Lung (tissue), 11 donors: ENCODE measurements at regions not wholly inside any gene's neighbourhood (a gene's known extent, or its start where the extent isn't known, plus 50 kb on each side); places are given as distances from the start of the nearest gene placed in this dataset.

Experiments used
- ATAC-seq: fragments of 200-7000 bp; cut with Tn5 transposase; one replicate; pipeline ENCODE4 v1.9.1; 2020; ENCODE audit warnings: moderate number of reproducible peaks; ENCODE audit not compliant: insufficient read depth, low FRiP score
- DNase-seq, 3 donors: peaks; one replicate each; pipeline ENCODE4 v3.0.0-alpha.2; 2013 to 2017
- H3K27ac ChIP-seq, 2 donors: one replicate each; pipeline ENCODE4 v1.5.1; 2013; ENCODE audit warnings: mild to moderate bottlenecking in 2 of 2, moderate library complexity in 2 of 2, control low read depth in 1 of 2, inconsistent platforms in 1 of 2, low read depth in 1 of 2, low read length in 1 of 2
- H3K27me3 ChIP-seq, 3 donors: one replicate each; pipeline ENCODE4 v1.5.1; 2013; ENCODE audit warnings: low read length in 2 of 3; ENCODE audit not compliant: control insufficient read depth in 3 of 3, insufficient read depth in 3 of 3
- H3K36me3 ChIP-seq, 4 donors: one replicate each; pipeline ENCODE4 v1.5.1; 2013; ENCODE audit warnings: low read length in 4 of 4, mild to moderate bottlenecking in 1 of 4, moderate library complexity in 1 of 4; ENCODE audit not compliant: control insufficient read depth in 4 of 4, insufficient read depth in 4 of 4
- H3K4me1 ChIP-seq, 5 donors: one replicate each; pipeline ENCODE4 v1.5.1; 2013; ENCODE audit warnings: low read length in 5 of 5, mild to moderate bottlenecking in 2 of 5, moderate library complexity in 1 of 5; ENCODE audit not compliant: control insufficient read depth in 5 of 5, insufficient read depth in 5 of 5
- H3K4me3 ChIP-seq: one replicate; pipeline ENCODE4 v1.5.1; 2013; ENCODE audit warnings: mild to moderate bottlenecking, control low read depth, moderate library complexity
- H3K9ac ChIP-seq, 2 donors: one replicate each; pipeline ENCODE4 v1.5.1; 2013; ENCODE audit warnings: low read length in 2 of 2, control low read depth in 1 of 2; ENCODE audit not compliant: insufficient read depth in 1 of 2
- H3K9me3 ChIP-seq, 4 donors: one replicate each; pipeline ENCODE4 v1.5.1; 2013; ENCODE audit warnings: low read length in 3 of 4, mild to moderate bottlenecking in 1 of 4, moderate library complexity in 1 of 4; ENCODE audit not compliant: control insufficient read depth in 4 of 4, insufficient read depth in 3 of 4
- WGBS, 2 donors: extraction: QIAGEN DNeasy Blood & Tissue Kit; methylation state at CpG; one replicate each; pipeline ENCODE4 v1.1.7; 2013; 5-methylcytosine and 5-hydroxymethylcytosine counted together
- TF ChIP-seq, protein P1 (sequence below): IDR thresholded peaks from 2 replicates; pipeline ENCODE4 v1.5.1; 2012; ENCODE audit warnings: mild to moderate bottlenecking; ENCODE audit errors: control extremely low read depth, extremely low read depth
- donor health status: control.
- donor health status: control.
- donor health status: Bipolar disorder and iron deficiency.
- donor health status: healthy.
- donor health status: DM: yes; HTN: yes; CAD: no.

DNA sequence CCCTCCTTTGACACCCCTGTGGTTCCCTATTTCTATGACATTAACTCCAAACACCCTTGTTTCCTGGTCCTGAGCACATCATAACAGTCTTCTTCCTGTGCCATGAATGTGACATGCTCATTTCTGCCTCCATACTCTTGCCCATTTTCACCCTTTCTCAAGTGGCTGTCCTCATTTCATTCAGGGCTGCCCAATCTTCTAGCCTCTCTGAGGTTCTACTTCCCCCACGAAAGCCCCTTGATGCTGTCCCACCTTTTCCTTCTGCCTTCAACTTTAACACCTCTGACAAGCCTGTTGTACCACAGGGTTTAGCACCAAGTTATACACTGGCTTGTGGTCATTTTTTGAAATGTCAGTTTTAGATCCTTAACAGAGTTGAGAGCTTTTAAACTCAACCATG lies 136.2 kb upstream of the BOD1L1 start:
- WGBS, 2 donors = 83 to 100% methylated on average over 1 of the region's 1 CpG

DNA sequence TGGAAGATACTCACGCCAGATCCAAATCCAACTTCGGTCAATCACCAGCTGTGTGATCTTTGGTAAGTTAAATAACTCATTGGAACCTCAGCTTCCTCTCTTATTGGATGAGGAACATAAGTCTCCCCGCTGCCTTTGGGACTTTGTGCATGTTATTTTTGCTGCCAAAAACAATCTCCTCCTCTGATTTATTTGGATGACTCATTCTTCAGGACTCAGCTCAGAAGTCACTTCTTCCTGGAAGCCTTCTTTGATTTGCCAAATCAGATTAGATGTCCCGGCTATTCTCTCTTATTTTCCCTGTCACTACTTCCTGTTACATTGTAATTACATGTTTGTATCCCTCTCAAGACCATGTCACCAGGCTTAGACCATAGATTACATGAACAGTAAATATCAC lies 138.0 kb upstream of the BOD1L1 start:
- ATAC-seq = no peak
- no peaks in the 10 kb centered on the region for H3K36me3 ChIP-seq
- no peaks in the 10 kb centered on the region for H3K4me1 ChIP-seq
- H3K27ac ChIP-seq = no peak overlapping the region
- no peak overlapping the region for H3K4me3 ChIP-seq
- no peak for DNase-seq
- 72 to 83% methylated on average over 4 of the region's 4 CpGs for WGBS, 2 donors
- H3K9ac ChIP-seq = no peak overlapping the region
- TF ChIP-seq, protein P1, sequence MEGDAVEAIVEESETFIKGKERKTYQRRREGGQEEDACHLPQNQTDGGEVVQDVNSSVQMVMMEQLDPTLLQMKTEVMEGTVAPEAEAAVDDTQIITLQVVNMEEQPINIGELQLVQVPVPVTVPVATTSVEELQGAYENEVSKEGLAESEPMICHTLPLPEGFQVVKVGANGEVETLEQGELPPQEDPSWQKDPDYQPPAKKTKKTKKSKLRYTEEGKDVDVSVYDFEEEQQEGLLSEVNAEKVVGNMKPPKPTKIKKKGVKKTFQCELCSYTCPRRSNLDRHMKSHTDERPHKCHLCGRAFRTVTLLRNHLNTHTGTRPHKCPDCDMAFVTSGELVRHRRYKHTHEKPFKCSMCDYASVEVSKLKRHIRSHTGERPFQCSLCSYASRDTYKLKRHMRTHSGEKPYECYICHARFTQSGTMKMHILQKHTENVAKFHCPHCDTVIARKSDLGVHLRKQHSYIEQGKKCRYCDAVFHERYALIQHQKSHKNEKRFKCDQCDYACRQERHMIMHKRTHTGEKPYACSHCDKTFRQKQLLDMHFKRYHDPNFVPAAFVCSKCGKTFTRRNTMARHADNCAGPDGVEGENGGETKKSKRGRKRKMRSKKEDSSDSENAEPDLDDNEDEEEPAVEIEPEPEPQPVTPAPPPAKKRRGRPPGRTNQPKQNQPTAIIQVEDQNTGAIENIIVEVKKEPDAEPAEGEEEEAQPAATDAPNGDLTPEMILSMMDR = no peak
- no peaks in the 10 kb centered on the region for H3K9me3 ChIP-seq
- H3K27me3 ChIP-seq = no peaks in the 10 kb centered on the region

More for the DNA sequence above, 136.2 kb upstream of the BOD1L1 start:
- H3K4me3 ChIP-seq = no peak overlapping the region
- no peaks in the 10 kb centered on the region for H3K36me3 ChIP-seq
- H3K4me1 ChIP-seq = no peaks in the 10 kb centered on the region
- no peak for DNase-seq
- TF ChIP-seq, protein P1 = no peak
- no peak overlapping the region for H3K27ac ChIP-seq
- no peak overlapping the region for H3K9ac ChIP-seq
- H3K27me3 ChIP-seq = no peaks in the 10 kb centered on the region
- peaks cover 0 to under 1% (median 0%) of the 10 kb centered on the region in 4 donors for H3K9me3 ChIP-seq
- no peak for ATAC-seq

DNA sequence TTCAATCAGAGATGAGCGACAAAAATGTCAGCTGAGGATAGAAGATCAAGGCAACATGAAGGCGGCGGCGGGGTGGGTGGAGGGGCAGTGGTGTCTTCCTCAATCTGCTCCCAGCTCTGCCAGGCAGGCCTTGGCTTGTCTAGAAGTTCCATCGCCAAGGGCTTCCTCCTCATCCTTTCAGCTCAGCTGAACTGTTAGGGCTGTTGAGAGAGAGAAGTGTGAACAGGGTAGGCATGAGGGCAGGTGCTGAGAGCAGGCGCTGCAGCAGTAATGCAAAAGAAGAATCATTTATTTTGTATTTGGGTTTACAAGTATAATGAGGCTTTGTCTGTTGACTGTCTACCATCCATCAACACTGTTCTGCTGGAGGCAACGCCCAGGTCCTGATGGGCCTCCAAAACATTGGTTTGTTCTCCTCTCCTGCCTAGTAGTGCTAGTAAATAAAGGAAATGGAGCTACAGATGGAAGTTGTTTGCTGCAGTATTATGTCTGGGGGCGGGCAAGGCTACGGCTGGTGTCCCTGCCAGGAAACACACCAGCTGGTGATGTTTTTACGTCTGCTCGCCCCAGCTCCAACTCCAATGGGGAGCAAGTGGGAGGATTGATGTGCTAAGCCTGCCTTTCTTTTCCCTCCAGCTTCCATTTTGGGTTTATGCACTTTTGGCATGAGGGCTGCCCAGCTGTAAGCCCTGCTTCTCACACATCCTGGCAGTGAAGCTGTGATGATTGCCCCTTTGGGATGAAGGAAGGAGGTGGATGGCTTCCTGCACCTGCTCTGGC lies 139.4 kb upstream of the BOD1L1 start:
- H3K9me3 ChIP-seq = no peaks in the 10 kb centered on the region
- H3K36me3 ChIP-seq = no peaks in the 10 kb centered on the region
- 76 to 86% methylated on average over 11 of the region's 11 CpGs for WGBS, 2 donors
- H3K27ac ChIP-seq = no peak overlapping the region
- H3K4me1 ChIP-seq = no peaks in the 10 kb centered on the region
- ATAC-seq = no peak
- H3K27me3 ChIP-seq = no peaks in the 10 kb centered on the region
- TF ChIP-seq, protein P1 = no peak
- DNase-seq = peak in 2 of 3 donors; percentile 6 to 15
- H3K9ac ChIP-seq = no peak overlapping the region
- no peak overlapping the region for H3K4me3 ChIP-seq
